GM21515 (cell line): ENCODE measurements at regions not wholly inside any gene's neighbourhood (a gene's known extent, or its start where the extent isn't known, plus 50 kb on each side); places are given as distances from the start of the nearest gene placed in this dataset.

Experiments used
- ATAC-seq: cut with Tn5 transposase; IDR thresholded peaks from one replicate; pipeline ENCODE4 v1.9.1; 2021; ENCODE audit not compliant: unreplicated experiment

DNA sequence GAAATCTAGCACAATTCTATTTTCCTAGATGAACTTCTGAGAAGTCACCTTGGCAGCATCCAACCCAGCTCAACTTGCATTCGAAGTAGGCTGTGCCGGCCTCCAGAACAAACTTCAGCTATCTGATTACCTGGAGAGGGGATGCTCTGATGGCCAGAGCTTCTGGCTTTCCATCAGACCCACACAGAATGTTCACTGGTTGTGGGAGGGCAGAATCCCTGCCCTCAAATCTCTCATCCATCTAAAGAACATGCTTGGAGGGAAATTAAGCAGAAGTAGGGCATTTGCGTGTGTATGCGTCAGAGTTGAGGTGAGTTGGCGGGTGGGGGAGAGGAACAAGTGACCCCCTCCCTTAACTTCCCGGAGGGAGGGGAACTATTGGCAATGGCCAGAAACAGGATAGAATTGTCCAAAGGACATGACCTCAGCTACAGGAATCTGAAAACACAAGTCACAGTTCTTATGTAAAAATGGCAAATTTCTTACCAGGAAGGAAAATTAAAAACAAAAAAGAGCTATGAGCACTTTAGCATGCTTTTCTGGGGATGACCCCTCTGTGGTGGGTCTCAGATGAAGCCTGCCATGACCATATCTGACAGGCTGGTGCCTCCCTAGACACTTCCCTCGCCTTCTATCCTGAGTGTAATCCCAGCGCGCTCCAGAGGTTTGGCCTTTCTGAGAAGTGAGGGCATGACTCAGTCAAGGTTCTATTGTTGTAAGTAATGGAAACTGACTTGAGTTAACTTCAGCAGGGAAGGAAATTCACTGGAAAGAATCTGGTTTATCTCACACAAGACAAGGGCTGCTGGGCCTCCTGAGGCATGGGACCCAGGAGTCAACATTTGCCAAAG is 278.8 kb downstream of the RPS24 start:
- no peak for ATAC-seq

DNA sequence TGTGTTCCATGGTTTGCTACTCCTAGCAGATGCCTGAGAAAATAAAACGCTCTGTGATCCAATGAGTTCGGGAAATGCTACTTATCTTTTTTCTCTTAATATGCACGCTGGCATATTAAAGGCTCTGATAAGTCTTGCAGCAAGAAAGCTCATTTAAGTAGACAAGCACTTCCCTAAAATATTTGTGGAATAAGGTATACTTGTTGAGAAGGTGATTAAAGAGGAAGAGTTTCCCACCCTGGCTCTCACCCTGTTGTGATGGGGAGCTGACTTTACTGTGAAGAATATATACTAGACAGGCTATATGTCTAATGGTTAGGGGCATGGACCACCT is 279.4 kb downstream of the RPS24 start:
- ATAC-seq = no peak

GRCh38 chr10:78313636-78314035 is 280.0 kb downstream of the RPS24 start:
- ATAC-seq = no peak

DNA sequence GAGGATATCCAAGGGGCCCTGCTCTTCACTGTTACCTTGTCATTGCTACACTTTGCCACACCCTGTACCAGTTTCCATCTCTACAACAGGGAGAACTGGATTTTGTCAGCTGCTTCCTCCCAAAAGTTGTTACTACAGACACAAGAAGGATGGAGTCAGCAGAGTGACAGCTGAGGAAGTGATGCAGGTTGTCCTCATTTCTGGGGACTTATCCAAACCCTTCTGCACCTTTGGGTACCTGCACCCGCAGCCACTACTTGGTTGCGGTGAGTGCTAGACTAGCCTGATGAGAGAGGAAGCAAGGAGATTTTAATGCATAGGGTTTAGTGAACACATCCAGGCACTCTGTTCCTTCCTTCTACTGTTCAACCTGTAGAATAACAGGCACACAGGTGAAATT is 281.0 kb downstream of the RPS24 start:
- ATAC-seq = no peak

DNA sequence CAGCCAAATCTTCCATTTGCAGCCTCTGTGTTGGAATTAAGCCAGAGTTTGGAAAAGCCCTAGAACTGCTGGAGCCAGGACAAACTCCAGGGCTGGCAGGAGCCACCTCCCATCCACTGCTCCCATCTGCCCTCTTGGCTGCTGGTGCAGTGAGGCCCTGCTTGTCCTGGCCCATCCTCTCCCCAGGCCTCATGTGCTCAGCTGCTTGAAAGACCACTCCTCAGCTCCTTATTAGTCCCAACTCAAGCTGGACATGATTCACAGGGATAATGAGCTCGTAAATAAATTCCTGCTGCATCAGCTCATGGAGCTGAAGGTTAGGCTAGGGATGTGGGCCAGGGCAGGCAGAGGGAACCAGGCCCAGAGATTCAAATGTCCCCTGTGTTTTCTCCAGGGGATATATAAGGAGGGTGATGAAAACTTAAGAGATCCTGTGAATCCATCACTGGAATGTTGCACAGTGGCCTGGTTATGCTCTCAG is 282.8 kb downstream of the RPS24 start:
- no peak for ATAC-seq

DNA sequence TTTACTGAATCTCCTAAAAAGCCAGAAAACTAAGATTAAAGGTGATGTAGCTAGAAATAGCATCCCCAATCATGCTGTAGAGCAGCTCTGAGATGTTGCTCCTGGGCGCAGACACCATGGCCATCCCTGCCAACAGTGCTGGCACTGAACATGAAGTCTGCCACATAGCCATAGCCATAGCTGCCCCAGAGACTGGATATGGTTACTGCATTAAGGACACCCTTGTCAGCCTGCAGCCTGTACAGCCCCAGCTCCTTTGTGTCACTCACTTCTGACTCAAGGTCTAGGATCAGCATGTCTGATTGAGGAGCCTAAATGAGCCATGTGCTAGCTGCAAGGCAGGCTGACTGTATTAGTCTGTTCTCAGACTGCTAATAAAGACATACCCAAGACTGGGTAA is 284.6 kb downstream of the RPS24 start:
- no peak for ATAC-seq

DNA sequence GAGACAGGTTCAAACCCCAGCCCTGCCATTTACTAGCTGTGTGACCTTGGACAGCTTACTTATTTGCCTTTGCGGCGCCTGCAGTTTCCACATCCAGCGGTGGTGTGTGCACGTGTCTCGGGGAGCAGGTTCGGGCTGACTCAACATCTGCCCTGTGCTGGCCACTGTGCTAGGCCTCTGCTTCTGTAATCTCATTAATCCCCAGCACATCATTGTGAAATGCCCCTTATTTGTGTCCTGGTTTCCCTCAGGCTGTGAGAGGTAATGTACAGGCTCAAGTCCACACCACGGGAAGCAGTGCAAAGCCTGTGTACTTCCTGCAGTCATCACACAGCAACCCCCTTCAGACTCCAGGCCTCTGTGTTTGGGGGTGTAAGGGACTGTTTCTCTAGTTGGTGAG is 285.7 kb downstream of the RPS24 start:
- ATAC-seq = no peak

DNA sequence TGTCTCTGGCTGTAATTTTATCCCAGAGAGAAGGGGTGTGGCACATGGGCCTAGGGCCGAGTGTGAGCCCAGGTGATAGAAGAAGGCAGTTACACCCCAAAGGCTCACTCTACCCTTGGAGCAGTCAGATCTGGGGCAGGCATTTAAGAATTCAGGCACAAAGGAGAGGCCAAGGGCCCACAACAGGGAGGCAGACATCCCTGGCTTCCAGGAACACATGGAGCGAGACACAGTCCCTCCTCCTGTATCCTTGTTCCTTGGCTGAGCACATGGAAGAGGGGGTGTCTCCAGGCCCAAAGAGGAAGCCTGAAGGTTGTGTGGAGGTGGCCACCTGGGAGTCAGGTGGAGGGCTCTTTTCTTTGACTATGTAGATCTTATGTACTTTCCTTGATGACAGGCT is 286.2 kb downstream of the RPS24 start:
- no peak for ATAC-seq

DNA sequence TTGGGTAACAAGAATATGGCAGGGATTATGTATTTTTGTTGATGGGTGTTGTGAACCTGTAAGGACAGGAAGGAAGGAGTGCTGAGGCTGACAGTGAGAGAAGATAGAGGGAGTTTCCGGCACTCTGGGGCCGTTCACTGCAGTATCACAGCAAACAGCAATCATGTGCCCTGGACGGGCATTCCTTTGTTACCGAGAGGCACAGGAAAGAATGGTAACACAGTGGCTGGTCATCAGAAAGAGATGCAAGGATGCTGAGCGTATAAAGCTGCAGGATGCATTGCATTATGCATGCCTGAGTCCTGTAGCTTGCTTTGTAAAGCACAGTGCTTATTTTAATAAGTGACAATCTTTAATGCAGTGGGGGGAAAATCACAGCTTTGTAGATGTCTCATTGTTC is 286.8 kb downstream of the RPS24 start:
- ATAC-seq = no peak

DNA sequence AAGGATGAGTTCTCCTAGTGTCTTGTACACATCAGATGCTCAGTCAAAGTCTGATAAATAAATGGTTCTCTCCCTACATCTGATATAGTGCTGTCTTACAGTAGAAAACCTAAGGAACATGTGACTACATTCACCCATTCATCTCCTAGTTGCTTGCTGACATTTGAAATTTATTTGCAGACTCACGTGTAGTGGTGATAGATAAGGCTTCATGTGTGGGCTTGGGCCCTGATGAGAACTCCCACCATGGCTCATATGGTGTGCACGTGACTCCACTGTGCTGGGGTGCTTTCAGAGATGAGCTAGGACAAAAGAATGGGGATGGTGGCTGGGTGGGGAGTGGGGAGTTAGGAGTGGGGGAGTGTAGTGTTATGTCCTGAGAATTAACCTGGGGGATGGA is 287.3 kb downstream of the RPS24 start:
- ATAC-seq = no peak

DNA sequence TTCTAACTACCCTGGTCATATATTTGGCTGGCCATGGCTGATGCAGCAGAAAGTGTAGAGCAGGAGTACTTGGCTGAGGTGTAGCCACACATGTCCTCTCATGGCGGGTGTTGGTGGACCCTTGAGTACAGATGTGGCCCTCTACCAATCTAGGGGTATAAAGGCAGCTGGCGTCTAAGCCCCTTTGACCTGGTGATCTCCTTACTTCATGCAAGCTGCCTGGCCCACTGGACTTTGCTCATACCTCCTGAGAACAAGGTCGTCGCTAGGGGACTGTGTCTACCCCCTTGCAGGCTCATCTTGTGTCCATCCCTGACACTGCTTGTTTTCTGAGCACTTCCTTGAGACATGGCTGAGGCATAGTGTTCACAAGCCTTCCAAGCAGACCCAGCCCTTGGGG is 287.8 kb downstream of the RPS24 start:
- ATAC-seq = no peak

- ATAC-seq = no peak
These were observed 292.7 kb downstream of the RPS24 start for GRCh38 chr10:78326372-78326771.

DNA sequence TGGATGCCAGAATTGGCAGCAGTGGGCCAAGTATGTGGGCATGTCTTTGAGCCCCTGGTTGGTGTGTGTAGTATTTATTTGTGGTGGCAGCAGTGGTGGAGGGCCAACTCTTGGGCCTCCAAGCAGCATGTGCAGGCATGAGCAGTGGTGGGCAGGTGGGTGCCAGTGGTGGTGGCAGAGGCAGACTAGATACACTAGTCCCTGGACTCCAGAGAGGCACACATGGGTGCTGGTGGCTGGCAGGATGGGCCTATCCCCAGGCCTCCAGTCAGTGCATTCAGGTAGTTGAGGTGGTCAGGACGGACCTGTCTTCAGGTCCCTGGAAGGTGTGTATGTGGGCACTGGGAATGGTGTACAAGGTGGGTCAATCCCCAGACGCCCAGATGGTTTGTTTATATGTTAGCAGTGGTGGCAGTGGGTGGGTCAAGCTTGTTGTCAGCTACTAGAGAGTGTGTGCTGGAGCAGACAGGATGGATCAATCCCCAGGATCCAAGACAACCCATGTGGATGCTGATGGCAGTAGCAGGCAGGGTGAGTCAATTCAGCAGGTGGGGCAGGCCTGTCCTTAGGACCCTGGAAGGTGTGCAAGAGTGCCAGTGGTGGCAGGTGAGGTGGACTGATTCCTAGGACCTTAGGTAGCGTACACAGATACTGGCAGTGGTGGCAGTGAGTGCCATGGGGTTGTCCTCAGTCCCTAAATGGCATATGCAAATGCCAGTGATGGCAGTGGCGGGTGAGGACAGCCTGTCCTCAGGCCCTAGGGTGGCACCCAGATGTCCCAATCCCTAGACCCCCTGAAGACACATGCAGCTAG is 294.3 kb downstream of the RPS24 start:
- no peak for ATAC-seq

DNA sequence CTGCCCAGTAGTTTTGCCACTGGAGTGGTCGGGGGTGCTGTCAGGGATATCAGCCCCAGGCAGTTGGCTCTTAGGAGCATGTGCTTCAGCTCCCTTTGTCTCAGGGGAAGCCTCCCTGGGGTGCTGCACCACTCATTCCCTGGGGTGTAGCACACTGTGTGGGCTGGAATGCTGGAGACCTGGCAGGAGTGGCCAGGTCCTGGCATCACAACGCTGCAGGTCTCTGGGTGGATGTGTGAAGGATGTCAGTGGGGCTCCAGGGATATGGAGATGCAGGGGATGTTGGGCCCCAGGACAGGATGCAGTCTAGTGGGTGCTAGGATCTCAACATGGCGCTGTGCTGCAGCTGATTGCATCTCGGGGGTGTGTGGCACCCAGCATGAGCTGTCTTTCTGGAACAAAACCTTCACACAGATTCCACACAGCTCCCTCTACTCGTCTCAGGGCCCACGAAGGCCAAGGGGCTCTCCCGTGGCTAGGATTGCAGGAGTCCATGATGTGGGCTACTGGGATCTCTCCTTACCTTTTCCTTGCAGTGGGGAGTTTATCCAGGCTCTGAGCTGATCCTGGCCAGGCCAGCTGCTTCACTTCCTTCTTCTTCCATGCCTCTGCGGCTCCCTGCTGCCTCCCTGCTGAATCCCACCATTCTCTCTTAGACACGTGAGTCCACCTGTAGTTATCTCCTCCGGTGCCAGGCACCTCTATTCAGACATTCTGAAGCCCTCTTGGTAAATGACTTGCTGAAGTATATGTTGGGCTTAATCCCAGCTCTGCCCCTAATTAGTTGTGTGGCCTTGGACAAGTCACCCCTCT is 295.1 kb downstream of the RPS24 start:
- no peak for ATAC-seq

DNA sequence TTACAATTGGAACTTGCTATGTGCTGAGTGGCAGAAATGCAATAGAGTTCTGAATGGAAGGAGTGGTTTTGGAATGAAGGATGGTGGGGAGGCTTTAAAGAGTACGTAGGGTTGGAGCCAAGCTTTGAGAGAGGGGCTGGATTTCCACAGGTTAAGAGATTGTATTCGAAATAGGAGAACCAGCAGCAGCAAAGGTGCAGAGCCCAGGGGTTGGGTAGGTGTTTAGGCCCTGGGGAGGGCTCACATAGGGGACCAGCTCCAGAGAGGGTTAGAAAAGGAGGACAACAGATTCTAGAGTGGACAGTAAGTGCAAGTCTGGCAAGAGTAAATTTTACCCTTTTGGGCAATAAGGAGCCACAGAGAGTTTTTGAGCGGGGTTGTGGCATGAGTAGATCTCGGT is 297.2 kb downstream of the RPS24 start:
- no peak for ATAC-seq

DNA sequence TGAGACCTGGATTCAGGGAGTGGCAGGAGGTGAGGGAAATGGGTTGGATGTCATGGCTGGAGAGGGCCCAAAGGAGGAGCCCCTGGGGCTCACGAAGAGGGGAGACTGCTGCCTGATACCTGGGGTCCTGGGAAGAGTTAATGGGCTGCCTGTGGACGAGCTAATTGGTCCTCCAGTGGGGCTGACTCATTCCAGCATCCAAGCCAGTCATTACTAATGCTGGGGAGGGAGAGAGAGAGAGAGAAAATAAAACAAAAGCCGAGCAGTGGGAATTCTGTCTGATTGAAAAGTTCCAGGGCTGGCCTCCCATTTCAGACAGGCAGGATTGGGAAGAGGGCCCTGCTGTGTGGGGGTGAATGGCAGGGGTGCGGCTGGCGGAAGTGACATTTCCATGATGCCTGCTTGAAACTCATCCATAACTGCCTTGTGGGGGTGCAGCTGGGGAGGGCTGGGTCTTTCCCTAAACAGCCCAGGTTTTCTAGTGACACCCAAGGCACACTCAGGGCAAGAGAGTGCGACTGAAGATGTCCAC is 297.8 kb downstream of the RPS24 start:
- no peak for ATAC-seq

DNA sequence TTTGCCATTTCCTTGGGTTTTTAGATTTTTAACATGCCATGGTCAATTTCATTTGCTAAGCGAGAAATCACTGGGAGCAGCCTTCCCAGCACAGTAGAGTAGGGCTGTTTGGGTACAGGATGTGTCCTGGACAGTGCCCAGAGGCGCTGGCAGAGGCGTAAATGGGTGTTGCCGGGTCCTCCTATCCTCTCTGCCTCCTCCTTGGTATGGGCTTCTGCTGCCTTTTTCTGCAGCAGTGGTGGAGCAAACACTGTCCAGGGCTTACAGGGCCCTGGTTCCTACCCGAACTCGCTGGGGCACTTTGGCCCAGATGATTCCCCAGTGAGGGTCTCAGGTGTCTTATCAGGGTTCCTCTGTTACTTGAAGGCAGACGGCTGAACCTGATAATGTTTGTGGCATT is 298.3 kb downstream of the RPS24 start:
- no peak for ATAC-seq

GRCh38 chr10:78332657-78333056 is 299.0 kb downstream of the RPS24 start:
- ATAC-seq = no peak

- no peak for ATAC-seq
These were observed 299.9 kb downstream of the RPS24 start for GRCh38 chr10:78333362-78334143.

GRCh38 chr10:78335371-78335690 is 301.7 kb downstream of the RPS24 start:
- ATAC-seq = no peak
